ENCODE measurements at regions not wholly inside any gene's neighbourhood (a gene's known extent, or its start where the extent isn't known, plus 50 kb on each side); places are given as distances from the start of the nearest gene placed in this dataset.

DNA sequence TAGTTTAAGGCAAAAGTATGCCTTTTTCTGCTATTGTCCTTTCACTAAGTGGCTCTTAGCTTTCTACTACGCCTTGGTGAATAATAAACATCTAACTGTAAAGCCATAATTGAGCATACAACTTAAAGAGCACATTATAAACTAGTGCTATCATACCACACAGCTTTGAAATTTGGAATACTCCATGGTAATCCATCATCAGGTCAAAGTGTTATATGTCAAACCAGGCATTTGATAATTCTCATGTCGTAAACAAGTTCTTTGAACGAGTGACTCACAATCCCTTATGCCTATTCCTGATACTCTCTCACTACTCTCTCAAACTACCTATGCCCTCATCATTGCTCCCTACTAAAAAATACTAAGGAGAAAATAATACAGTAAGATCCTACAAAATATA lies 60.3 kb upstream of the FMN2 start:
- in situ Hi-C loops (cut with MboI): no loop called here
- intact Hi-C loops (cut with micrococcal nuclease): no loop called here
- no TSS peak for BruUV-seq (replicated peaks)
- ChIA-PET CTCF (ENCODE audit: low intra/inter-chr PET ratio) (no interaction called here), POLR2A (no interaction called here)
- Histone ChIP-seq H3K4me3 (no peak overlapping the region), H3K27me3 (ENCODE audit: control insufficient read depth in 2 of 2, insufficient read depth in 2 of 2, low read length in 2 of 2) (no peaks in the 10 kb centered on the region), H3K9me3 (replicated peaks; ENCODE audit: control insufficient read depth, insufficient read depth, low read depth, low read length) (no peaks in the 10 kb centered on the region), H2AFZ (ENCODE audit: low read depth, low read length) (no peak overlapping the region), H3K4me2 (ENCODE audit: insufficient read depth, low read length) (no peak overlapping the region), H3K27ac (ENCODE audit: extremely low read depth, low read depth, low read length) (no peak overlapping the region), H4K20me1 (replicated peaks; ENCODE audit: control insufficient read depth, insufficient read depth, low read length) (no peaks in the 10 kb centered on the region), H3K79me2 (ENCODE audit: control insufficient read depth, insufficient read depth, low read length) (no peaks in the 10 kb centered on the region), H3K9me1 (ENCODE audit: control insufficient read depth, insufficient read depth, low read length) (no peaks in the 10 kb centered on the region), H3K9ac (ENCODE audit: insufficient read depth in 1 of 2, low read depth in 2 of 2, low read length in 2 of 2) (no peak overlapping the region), H3K4me1 (replicated peaks in 1 of 2; ENCODE audit: control insufficient read depth in 2 of 2, insufficient read depth in 2 of 2, low read length in 2 of 2) (no peaks in the 10 kb centered on the region), H3K36me3 (ENCODE audit: control insufficient read depth, insufficient read depth, low read length) (no peaks in the 10 kb centered on the region)
- no peak for DNase-seq (ENCODE audit: extremely low read depth in 1 of 4, low spot score in 3 of 4)
- ATAC-seq: no peak
- no peak for FAIRE-seq
- WGBS (ENCODE audit: insufficient coverage, low coverage, missing lambda C conversion rate): 0% methylated on average over 3 of the region's 3 CpGs
- no peak for TF ChIP-seq SAFB2 (IDR thresholded peaks at IDR 0.05; ENCODE audit: borderline replicate concordance, low read depth, low read length, severe bottlenecking)
- TF ChIP-seq, protein P1, sequence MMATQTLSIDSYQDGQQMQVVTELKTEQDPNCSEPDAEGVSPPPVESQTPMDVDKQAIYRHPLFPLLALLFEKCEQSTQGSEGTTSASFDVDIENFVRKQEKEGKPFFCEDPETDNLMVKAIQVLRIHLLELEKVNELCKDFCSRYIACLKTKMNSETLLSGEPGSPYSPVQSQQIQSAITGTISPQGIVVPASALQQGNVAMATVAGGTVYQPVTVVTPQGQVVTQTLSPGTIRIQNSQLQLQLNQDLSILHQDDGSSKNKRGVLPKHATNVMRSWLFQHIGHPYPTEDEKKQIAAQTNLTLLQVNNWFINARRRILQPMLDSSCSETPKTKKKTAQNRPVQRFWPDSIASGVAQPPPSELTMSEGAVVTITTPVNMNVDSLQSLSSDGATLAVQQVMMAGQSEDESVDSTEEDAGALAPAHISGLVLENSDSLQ (IDR thresholded peaks at IDR 0.05): no peak
- TF ChIP-seq, protein P2, sequence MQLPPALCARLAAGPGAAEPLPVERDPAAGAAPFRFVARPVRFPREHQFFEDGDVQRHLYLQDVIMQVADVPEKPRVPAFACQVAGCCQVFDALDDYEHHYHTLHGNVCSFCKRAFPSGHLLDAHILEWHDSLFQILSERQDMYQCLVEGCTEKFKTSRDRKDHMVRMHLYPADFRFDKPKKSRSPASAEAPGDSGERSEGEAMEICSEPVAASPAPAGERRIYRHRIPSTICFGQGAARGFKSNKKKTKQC (CRISPR knock-in tag; IDR thresholded peaks at IDR 0.05): no peak

DNA sequence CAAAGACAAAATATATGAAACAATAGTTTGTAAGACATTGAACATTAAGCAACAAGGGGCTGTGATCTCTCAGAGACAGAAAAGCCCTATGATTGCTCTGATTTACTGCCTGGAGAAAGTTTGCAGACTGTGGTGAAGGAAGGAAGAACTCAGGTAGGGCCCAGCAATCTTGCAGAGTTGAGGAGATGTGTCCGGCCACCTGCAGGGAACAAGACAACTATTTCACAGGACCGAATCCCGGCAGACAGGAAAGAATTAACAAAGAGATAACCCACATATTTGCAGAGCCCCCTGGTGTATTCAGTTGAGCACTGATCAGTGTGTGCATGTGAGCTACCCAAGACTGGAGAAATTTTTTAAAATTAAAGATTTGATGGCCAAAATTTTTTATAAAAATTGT lies 58.3 kb upstream of the FMN2 start:
- DNase-seq (ENCODE audit: extremely low read depth in 1 of 4, low spot score in 3 of 4) (no peak), ATAC-seq (no peak), FAIRE-seq (no peak)
- Histone ChIP-seq H3K9me3 (replicated peaks; ENCODE audit: control insufficient read depth, insufficient read depth, low read depth, low read length) (no peaks in the 10 kb centered on the region), H3K79me2 (ENCODE audit: control insufficient read depth, insufficient read depth, low read length) (no peaks in the 10 kb centered on the region), H3K9ac (ENCODE audit: insufficient read depth in 1 of 2, low read depth in 2 of 2, low read length in 2 of 2) (no peak overlapping the region), H2AFZ (ENCODE audit: low read depth, low read length) (no peak overlapping the region), H3K4me2 (ENCODE audit: insufficient read depth, low read length) (no peak overlapping the region), H3K4me1 (replicated peaks in 1 of 2; ENCODE audit: control insufficient read depth in 2 of 2, insufficient read depth in 2 of 2, low read length in 2 of 2) (no peaks in the 10 kb centered on the region), H3K27ac (ENCODE audit: extremely low read depth, low read depth, low read length) (no peak overlapping the region), H3K9me1 (ENCODE audit: control insufficient read depth, insufficient read depth, low read length) (no peaks in the 10 kb centered on the region), H3K27me3 (ENCODE audit: control insufficient read depth in 2 of 2, insufficient read depth in 2 of 2, low read length in 2 of 2) (no peaks in the 10 kb centered on the region), H3K36me3 (ENCODE audit: control insufficient read depth, insufficient read depth, low read length) (no peaks in the 10 kb centered on the region), H4K20me1 (replicated peaks; ENCODE audit: control insufficient read depth, insufficient read depth, low read length) (no peaks in the 10 kb centered on the region), H3K4me3 (no peak overlapping the region)
- POLR2A ChIA-PET: interaction anchor here (0.5 kb wide), 1 partner anchor 1859 kb away, joined by 3 read pairs; no protein-coding TSS in a partner anchor
- CTCF ChIA-PET (ENCODE audit: low intra/inter-chr PET ratio): no interaction called here
- no TSS peak for BruUV-seq (replicated peaks)
- 5% methylated on average over 3 of the region's 3 CpGs for WGBS (ENCODE audit: insufficient coverage, low coverage, missing lambda C conversion rate)
- in situ Hi-C loops (cut with MboI): no loop called here
- no peak for TF ChIP-seq HLTF (IDR thresholded peaks at IDR 0.05)
- TF ChIP-seq U2AF2 (optimal IDR thresholded peaks at IDR 0.05; ENCODE audit: low read depth, low read length): no peak
- TF ChIP-seq NELFE (IDR thresholded peaks at IDR 0.05; ENCODE audit: insufficient read depth, insufficient read length): no peak
- no peak for TF ChIP-seq SNIP1 (IDR thresholded peaks at IDR 0.05; ENCODE audit: low read depth)
- TF ChIP-seq KLF10 (CRISPR knock-in tag; IDR thresholded peaks at IDR 0.05): no peak
- TF ChIP-seq, protein P3, sequence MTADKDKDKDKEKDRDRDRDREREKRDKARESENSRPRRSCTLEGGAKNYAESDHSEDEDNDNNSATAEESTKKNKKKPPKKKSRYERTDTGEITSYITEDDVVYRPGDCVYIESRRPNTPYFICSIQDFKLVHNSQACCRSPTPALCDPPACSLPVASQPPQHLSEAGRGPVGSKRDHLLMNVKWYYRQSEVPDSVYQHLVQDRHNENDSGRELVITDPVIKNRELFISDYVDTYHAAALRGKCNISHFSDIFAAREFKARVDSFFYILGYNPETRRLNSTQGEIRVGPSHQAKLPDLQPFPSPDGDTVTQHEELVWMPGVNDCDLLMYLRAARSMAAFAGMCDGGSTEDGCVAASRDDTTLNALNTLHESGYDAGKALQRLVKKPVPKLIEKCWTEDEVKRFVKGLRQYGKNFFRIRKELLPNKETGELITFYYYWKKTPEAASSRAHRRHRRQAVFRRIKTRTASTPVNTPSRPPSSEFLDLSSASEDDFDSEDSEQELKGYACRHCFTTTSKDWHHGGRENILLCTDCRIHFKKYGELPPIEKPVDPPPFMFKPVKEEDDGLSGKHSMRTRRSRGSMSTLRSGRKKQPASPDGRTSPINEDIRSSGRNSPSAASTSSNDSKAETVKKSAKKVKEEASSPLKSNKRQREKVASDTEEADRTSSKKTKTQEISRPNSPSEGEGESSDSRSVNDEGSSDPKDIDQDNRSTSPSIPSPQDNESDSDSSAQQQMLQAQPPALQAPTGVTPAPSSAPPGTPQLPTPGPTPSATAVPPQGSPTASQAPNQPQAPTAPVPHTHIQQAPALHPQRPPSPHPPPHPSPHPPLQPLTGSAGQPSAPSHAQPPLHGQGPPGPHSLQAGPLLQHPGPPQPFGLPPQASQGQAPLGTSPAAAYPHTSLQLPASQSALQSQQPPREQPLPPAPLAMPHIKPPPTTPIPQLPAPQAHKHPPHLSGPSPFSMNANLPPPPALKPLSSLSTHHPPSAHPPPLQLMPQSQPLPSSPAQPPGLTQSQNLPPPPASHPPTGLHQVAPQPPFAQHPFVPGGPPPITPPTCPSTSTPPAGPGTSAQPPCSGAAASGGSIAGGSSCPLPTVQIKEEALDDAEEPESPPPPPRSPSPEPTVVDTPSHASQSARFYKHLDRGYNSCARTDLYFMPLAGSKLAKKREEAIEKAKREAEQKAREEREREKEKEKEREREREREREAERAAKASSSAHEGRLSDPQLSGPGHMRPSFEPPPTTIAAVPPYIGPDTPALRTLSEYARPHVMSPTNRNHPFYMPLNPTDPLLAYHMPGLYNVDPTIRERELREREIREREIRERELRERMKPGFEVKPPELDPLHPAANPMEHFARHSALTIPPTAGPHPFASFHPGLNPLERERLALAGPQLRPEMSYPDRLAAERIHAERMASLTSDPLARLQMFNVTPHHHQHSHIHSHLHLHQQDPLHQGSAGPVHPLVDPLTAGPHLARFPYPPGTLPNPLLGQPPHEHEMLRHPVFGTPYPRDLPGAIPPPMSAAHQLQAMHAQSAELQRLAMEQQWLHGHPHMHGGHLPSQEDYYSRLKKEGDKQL (CRISPR knock-in tag; IDR thresholded peaks at IDR 0.05; ENCODE audit: borderline replicate concordance): no peak
- TF ChIP-seq ZNF75A (CRISPR knock-in tag; IDR thresholded peaks at IDR 0.05): no peak
- intact Hi-C loops (cut with micrococcal nuclease): no loop called here

Data from K562 (cell line).